ENCODE measurements at regions not wholly inside any gene's neighbourhood (a gene's known extent, or its start where the extent isn't known, plus 50 kb on each side); places are given as distances from the start of the nearest gene placed in this dataset.

GRCh38 chr14:86897704-86898513 is 1095.1 kb downstream of the GALC start:
- DNase-seq (ENCODE audit: low read depth) = no peak

- no peak for DNase-seq (ENCODE audit: low read depth)
Measured at GRCh38 chr14:86897224-86897623, 1095.8 kb downstream of the GALC start.

- DNase-seq (ENCODE audit: low read depth) = no peak
Measured at GRCh38 chr14:86896701-86897100, 1096.3 kb downstream of the GALC start.

- no peak for DNase-seq (ENCODE audit: low read depth)
Measured at GRCh38 chr14:86892152-86892956, 1100.6 kb downstream of the GALC start.

GRCh38 chr14:86885280-86885679 is 1107.7 kb downstream of the GALC start:
- no peak for DNase-seq (ENCODE audit: low read depth)

GRCh38 chr14:86884498-86884897 is 1108.5 kb downstream of the GALC start:
- DNase-seq (ENCODE audit: low read depth) = no peak

- no peak for DNase-seq (ENCODE audit: low read depth)
Measured at GRCh38 chr14:86882818-86883217, 1110.2 kb downstream of the GALC start.

- DNase-seq (ENCODE audit: low read depth) = no peak
Measured at GRCh38 chr14:86865934-86866333, 1127.0 kb downstream of the GALC start.

GRCh38 chr14:86858591-86858990 is 1134.4 kb downstream of the GALC start:
- no peak for DNase-seq (ENCODE audit: low read depth)

GRCh38 chr14:86858031-86858430 is 1135.0 kb downstream of the GALC start:
- no peak for DNase-seq (ENCODE audit: low read depth)

GRCh38 chr14:86852530-86852929 is 1140.5 kb downstream of the GALC start:
- no peak for DNase-seq (ENCODE audit: low read depth)

GRCh38 chr14:86847140-86847539 is 1145.8 kb downstream of the GALC start:
- DNase-seq (ENCODE audit: low read depth) = no peak

GRCh38 chr14:86838363-86838762 is 1154.6 kb downstream of the GALC start:
- DNase-seq (ENCODE audit: low read depth) = no peak

GRCh38 chr14:86826661-86827060 is 1166.3 kb downstream of the GALC start:
- no peak for DNase-seq (ENCODE audit: low read depth)

GRCh38 chr14:86824167-86824566 is 1168.8 kb downstream of the GALC start:
- no peak for DNase-seq (ENCODE audit: low read depth)

- no peak for DNase-seq (ENCODE audit: low read depth)
Measured at GRCh38 chr14:86823581-86823980, 1169.4 kb downstream of the GALC start.

- no peak for DNase-seq (ENCODE audit: low read depth)
Measured at GRCh38 chr14:86815341-86815740, 1177.6 kb downstream of the GALC start.

GRCh38 chr14:86802726-86803125 is 1190.3 kb downstream of the GALC start:
- DNase-seq (ENCODE audit: low read depth) = no peak

GRCh38 chr14:86799244-86799647 is 1193.7 kb downstream of the GALC start:
- DNase-seq (ENCODE audit: low read depth) = no peak

GRCh38 chr14:86798330-86798729 is 1194.7 kb downstream of the GALC start:
- DNase-seq (ENCODE audit: low read depth) = no peak

- no peak for DNase-seq (ENCODE audit: low read depth)
Measured at GRCh38 chr14:86797075-86797351, 1196.0 kb downstream of the GALC start.

GRCh38 chr14:86796221-86797074 is 1196.5 kb downstream of the GALC start:
- DNase-seq (ENCODE audit: low read depth) = no peak

GRCh38 chr14:86794689-86795088 is 1198.3 kb downstream of the GALC start:
- DNase-seq (ENCODE audit: low read depth) = no peak
